Tibial nerve (tissue), 4 donors: ENCODE measurements at regions not wholly inside any gene's neighbourhood (a gene's known extent, or its start where the extent isn't known, plus 50 kb on each side); places are given as distances from the start of the nearest gene placed in this dataset.

ENCODE experiments used
- DNase-seq, 2 donors: peaks; one replicate each; pipeline ENCODE4 v3.0.0-alpha.2; 2019; ENCODE audit warnings: low spot score in 2 of 2
- H3K27ac ChIP-seq, 4 donors: fragments of 200-600 bp; sonication (generic) in 3 of 4; one replicate each; pipeline ENCODE4 v1.5.1; 2017 to 2019; ENCODE audit warnings: mild to moderate bottlenecking in 1 of 4
- H3K27me3 ChIP-seq, 2 donors: fragments of 200-600 bp; sonication (generic) in 1 of 2; one replicate each; pipeline versions ENCODE4 v1.5.1 to v1.6.0; 2017 to 2019
- H3K36me3 ChIP-seq, 3 donors: fragments of 200-600 bp; sonication (generic); one replicate each; pipeline ENCODE4 v1.5.1; 2018 to 2019
- H3K4me1 ChIP-seq, 4 donors: fragments of 200-600 bp; sonication (generic) in 3 of 4; one replicate each; pipeline ENCODE4 v1.5.1; 2017 to 2019
- H3K4me3 ChIP-seq, 4 donors: fragments of 200-600 bp; sonication (generic) in 3 of 4; one replicate each; pipeline ENCODE4 v1.5.1; 2017 to 2019; ENCODE audit warnings: mild to moderate bottlenecking in 1 of 4, moderate library complexity in 1 of 4
- H3K9me3 ChIP-seq, 4 donors: fragments of 200-600 bp; sonication (generic) in 3 of 4; one replicate each; pipeline ENCODE4 v1.5.1; 2017 to 2019
- EP300 ChIP-seq, 2 donors: sonication (generic); formaldehyde crosslinking; IDR thresholded peaks; one replicate each; pipeline ENCODE4 v1.6.1; 2017; ENCODE audit warnings: antibody characterized with exemption in 2 of 2, mild to moderate bottlenecking in 1 of 2
- POLR2A ChIP-seq, 2 donors: fragments of 450-650 bp; IDR thresholded peaks; one replicate each; pipeline ENCODE4 v1.6.1; 2017; ENCODE audit warnings: antibody characterized with exemption in 2 of 2, mild to moderate bottlenecking in 2 of 2, moderate library complexity in 2 of 2
- WGBS, 2 donors: methylation state at CpG; one replicate each; pipeline ENCODE4 v1.1.5; 2018; 5-methylcytosine and 5-hydroxymethylcytosine counted together
- TF ChIP-seq, protein P1 (sequence below), 5 experiments: fragments of 200-600 bp in 3 of 5; fragments of 450-650 bp in 2 of 5; sonication (generic) in 3 of 5; IDR thresholded peaks; one replicate each; pipeline ENCODE4 v1.5.1; 2016 to 2019; ENCODE audit warnings: antibody characterized with exemption in 5 of 5, mild to moderate bottlenecking in 3 of 5, moderate library complexity in 2 of 5

DNA sequence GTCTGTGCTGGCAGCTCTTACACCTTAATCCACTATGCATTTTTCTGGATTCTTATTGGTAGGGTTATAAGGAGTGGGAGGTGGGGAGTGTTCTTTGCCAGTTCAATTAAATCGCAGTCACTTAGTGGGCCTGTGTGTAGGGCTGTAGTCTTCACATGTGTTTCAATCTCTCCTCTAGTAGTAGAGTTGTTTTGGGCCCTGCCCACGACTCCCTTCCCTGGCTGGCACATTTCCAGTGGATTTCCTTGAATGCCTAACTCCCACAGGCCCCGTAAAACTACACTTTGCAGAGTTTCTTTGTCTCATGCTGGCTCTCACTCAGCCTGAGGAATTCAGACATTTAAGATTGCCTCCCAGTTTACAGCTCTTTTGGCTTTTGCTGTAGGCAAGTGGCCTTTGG, 414.0 kb upstream of the OPRM1 start:
- no peaks in the 10 kb centered on the region for H3K4me1 ChIP-seq
- no peaks in the 10 kb centered on the region for H3K27me3 ChIP-seq
- 10 to 11% methylated on average over 3 of the region's 3 CpGs for WGBS, 2 donors
- H3K4me3 ChIP-seq: no peak overlapping the region
- peak; percentile 5 to 13 for DNase-seq
- no peaks in the 10 kb centered on the region for H3K9me3 ChIP-seq
- no peaks in the 10 kb centered on the region for H3K36me3 ChIP-seq
- H3K27ac ChIP-seq: no peak overlapping the region
- no peak for TF ChIP-seq EP300 (IDR thresholded peaks at IDR 0.05)
- TF ChIP-seq, protein P1, sequence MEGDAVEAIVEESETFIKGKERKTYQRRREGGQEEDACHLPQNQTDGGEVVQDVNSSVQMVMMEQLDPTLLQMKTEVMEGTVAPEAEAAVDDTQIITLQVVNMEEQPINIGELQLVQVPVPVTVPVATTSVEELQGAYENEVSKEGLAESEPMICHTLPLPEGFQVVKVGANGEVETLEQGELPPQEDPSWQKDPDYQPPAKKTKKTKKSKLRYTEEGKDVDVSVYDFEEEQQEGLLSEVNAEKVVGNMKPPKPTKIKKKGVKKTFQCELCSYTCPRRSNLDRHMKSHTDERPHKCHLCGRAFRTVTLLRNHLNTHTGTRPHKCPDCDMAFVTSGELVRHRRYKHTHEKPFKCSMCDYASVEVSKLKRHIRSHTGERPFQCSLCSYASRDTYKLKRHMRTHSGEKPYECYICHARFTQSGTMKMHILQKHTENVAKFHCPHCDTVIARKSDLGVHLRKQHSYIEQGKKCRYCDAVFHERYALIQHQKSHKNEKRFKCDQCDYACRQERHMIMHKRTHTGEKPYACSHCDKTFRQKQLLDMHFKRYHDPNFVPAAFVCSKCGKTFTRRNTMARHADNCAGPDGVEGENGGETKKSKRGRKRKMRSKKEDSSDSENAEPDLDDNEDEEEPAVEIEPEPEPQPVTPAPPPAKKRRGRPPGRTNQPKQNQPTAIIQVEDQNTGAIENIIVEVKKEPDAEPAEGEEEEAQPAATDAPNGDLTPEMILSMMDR (IDR thresholded peaks at IDR 0.05): no peak
- TF ChIP-seq POLR2A (IDR thresholded peaks at IDR 0.05): no peak

DNA sequence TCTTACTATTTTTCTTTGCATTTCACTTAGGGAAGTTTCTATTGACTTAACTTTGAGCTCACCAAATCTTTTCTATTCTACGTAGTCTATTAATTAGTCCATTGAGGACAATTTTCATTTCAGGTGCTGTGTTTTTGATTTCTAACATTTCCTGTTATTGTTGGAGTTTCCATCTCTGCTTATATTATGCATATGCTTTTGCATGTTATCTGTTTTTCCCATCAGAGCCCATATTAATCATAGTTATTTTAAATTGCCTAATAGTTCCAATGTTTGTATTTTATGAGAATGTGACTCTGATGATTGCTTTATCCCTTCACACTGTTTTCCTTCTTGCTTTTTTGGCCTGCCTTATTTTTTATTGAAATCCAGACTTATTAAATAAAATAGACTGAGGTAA, 414.5 kb upstream of the OPRM1 start:
- no peak overlapping the region for H3K4me3 ChIP-seq
- DNase-seq: no peak
- H3K9me3 ChIP-seq: no peaks in the 10 kb centered on the region
- 63 to 79% methylated on average over 1 of the region's 1 CpG for WGBS, 2 donors
- H3K27me3 ChIP-seq: no peaks in the 10 kb centered on the region
- TF ChIP-seq, protein P1 (IDR thresholded peaks at IDR 0.05): no peak
- TF ChIP-seq EP300 (IDR thresholded peaks at IDR 0.05): no peak
- TF ChIP-seq POLR2A (IDR thresholded peaks at IDR 0.05): no peak
- H3K36me3 ChIP-seq: no peaks in the 10 kb centered on the region
- no peak overlapping the region for H3K27ac ChIP-seq
- H3K4me1 ChIP-seq: no peaks in the 10 kb centered on the region

DNA sequence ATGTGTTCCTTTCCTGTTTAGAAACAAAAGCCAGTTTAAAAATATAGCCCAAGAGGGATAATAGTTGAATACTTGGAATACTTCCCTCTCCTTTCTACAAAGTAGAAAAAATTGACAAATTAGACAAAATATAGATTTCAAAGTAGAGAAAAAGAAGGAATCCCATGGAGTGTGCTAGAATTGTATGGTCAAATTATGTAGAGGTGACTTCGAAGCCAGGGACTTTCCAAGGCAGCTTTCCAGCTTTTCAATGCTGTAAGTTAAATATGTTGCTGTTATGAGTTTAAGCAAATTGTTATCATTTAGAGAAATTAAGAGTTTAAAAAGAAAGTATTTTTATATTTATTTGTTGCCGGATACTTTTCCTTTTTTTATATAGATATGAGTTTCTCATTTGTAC, 415.5 kb upstream of the OPRM1 start:
- Histone ChIP-seq H3K4me1 (no peaks in the 10 kb centered on the region), H3K4me3 (no peak overlapping the region), H3K27ac (no peak overlapping the region), H3K36me3 (no peaks in the 10 kb centered on the region), H3K9me3 (no peaks in the 10 kb centered on the region), H3K27me3 (no peaks in the 10 kb centered on the region)
- TF ChIP-seq EP300 (IDR thresholded peaks at IDR 0.05): no peak
- TF ChIP-seq, protein P1 (IDR thresholded peaks at IDR 0.05): no peak
- no peak for DNase-seq
- WGBS, 2 donors: 72 to 79% methylated on average over 2 of the region's 2 CpGs

DNA sequence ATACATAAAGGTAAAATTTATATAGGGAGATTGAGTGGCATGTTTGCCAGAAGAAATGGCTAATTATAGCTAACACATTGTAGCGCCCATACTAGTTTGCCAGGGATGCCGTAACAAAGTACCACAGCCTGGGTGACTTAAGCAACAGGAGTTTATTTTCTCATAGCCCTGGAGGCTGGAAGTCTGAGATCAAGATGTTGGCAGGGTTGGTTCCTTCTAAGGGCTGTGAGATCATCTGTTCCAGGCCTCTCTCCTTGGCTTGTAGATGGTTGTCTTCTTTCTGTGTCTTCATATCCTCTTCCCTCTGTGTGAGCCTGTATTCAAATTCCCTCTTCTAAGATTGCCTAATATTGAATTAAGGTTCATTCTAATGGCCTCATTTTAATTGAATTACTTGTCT, 417.5 kb upstream of the OPRM1 start:
- TF ChIP-seq, protein P1 (IDR thresholded peaks at IDR 0.05): no peak
- no peak for DNase-seq
- no peaks in the 10 kb centered on the region for H3K27me3 ChIP-seq
- no peak overlapping the region for H3K27ac ChIP-seq
- WGBS, 2 donors: 88 to 95% methylated on average over 2 of the region's 2 CpGs
- H3K36me3 ChIP-seq: no peaks in the 10 kb centered on the region
- no peaks in the 10 kb centered on the region for H3K4me1 ChIP-seq
- no peak overlapping the region for H3K4me3 ChIP-seq
- H3K9me3 ChIP-seq: no peaks in the 10 kb centered on the region

DNA sequence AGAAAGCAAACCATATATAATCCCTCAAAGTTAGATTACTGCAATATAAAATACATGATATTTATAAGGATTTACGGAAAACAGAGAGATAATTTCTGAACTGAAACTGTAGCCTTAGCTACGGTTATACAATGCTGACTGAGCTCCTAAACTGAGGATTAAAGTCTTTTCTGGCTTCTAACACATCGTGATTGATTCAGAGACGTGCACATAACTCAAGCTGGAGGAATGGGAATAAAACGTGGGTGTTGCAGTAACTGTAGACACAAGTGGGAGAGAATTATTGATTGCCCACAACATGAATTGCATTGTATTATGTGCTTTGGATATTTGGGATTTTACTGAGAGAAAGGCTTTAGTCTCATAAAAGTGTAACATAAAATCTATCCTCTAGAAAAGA, 418.0 kb upstream of the OPRM1 start:
- Histone ChIP-seq H3K4me1 (no peaks in the 10 kb centered on the region), H3K27me3 (no peaks in the 10 kb centered on the region), H3K9me3 (no peaks in the 10 kb centered on the region), H3K36me3 (no peaks in the 10 kb centered on the region), H3K4me3 (no peak overlapping the region), H3K27ac (no peak overlapping the region)
- 83 to 84% methylated on average over 5 of the region's 5 CpGs for WGBS, 2 donors
- TF ChIP-seq POLR2A (IDR thresholded peaks at IDR 0.05) (no peak), EP300 (IDR thresholded peaks at IDR 0.05) (no peak)
- TF ChIP-seq, protein P1 (IDR thresholded peaks at IDR 0.05): no peak
- DNase-seq: no peak
